GM19397 (cell line): ENCODE measurements at regions not wholly inside any gene's neighbourhood (a gene's known extent, or its start where the extent isn't known, plus 50 kb on each side); places are given as distances from the start of the nearest gene placed in this dataset.

ENCODE experiments used
- ATAC-seq: cut with Tn5 transposase; IDR thresholded peaks from one replicate; pipeline ENCODE4 v1.9.1; 2021; ENCODE audit warnings: mild to moderate bottlenecking, moderate library complexity; ENCODE audit not compliant: unreplicated experiment

GRCh38 chr2:173664513-173664910 lies 300.7 kb downstream of the SP3 start:
- ATAC-seq, result no peak

GRCh38 chr2:173666171-173666888 lies 298.8 kb downstream of the SP3 start:
- ATAC-seq, result no peak

- no peak for ATAC-seq
Measured at GRCh38 chr2:173667014-173667413, 298.2 kb downstream of the SP3 start.

- no peak for ATAC-seq
Measured at GRCh38 chr2:173667415-173667814, 297.8 kb downstream of the SP3 start.

- no peak for ATAC-seq
Measured at GRCh38 chr2:173669271-173669853, 295.8 kb downstream of the SP3 start.

GRCh38 chr2:173669888-173670287 lies 295.3 kb downstream of the SP3 start:
- no peak for ATAC-seq

- no peak for ATAC-seq
Measured at GRCh38 chr2:173672573-173673340, 292.4 kb downstream of the SP3 start.

- ATAC-seq, result no peak
Measured at GRCh38 chr2:173673640-173674039, 291.5 kb downstream of the SP3 start.

GRCh38 chr2:173676647-173677046 lies 288.5 kb downstream of the SP3 start:
- ATAC-seq, result no peak

GRCh38 chr2:173678186-173678585 lies 287.0 kb downstream of the SP3 start:
- ATAC-seq, result no peak

GRCh38 chr2:173680574-173680973 lies 284.6 kb downstream of the SP3 start:
- ATAC-seq, result no peak

GRCh38 chr2:173681881-173682650 lies 283.1 kb downstream of the SP3 start:
- no peak for ATAC-seq

GRCh38 chr2:173684896-173685459 lies 280.2 kb downstream of the SP3 start:
- ATAC-seq, result no peak

GRCh38 chr2:173690349-173690748 lies 274.8 kb downstream of the SP3 start:
- ATAC-seq, result no peak

GRCh38 chr2:173692068-173692467 lies 273.1 kb downstream of the SP3 start:
- ATAC-seq, result no peak

GRCh38 chr2:173693044-173693589 lies 272.1 kb downstream of the SP3 start:
- ATAC-seq, result no peak

- no peak for ATAC-seq
Measured at GRCh38 chr2:173696274-173696673, 268.9 kb downstream of the SP3 start.

GRCh38 chr2:173697929-173698328 lies 267.2 kb downstream of the SP3 start:
- no peak for ATAC-seq

- no peak for ATAC-seq
Measured at GRCh38 chr2:173705656-173706055, 259.5 kb downstream of the SP3 start.

GRCh38 chr2:173706936-173707335 lies 258.2 kb downstream of the SP3 start:
- no peak for ATAC-seq

- ATAC-seq, result no peak
Measured at GRCh38 chr2:173708806-173709205, 256.4 kb downstream of the SP3 start.
